AG04450 (cell line): ENCODE measurements at regions not wholly inside any gene's neighbourhood (a gene's known extent, or its start where the extent isn't known, plus 50 kb on each side); places are given as distances from the start of the nearest gene placed in this dataset.

ENCODE experiments used
- CTCF ChIA-PET: fragments of 300-600, 350-600 bp; formaldehyde crosslinking; extraction: SDS; loops from one replicate; lab custom pipeline; 2022; ENCODE audit warnings: antibody characterized with exemption, inconsistent platforms; lab: Charles Lee
- POLR2A ChIA-PET: fragments of 350-600 bp; formaldehyde crosslinking; extraction: SDS; loops from one replicate; lab custom pipeline; 2021; ENCODE audit warnings: antibody characterized with exemption, inconsistent platforms; lab: Yijun Ruan, JAX
- DNase-seq: peaks from one replicate; pipeline ENCODE4 v3.0.0-alpha.2; 2011; ENCODE audit warnings: low read depth, low spot score
- H3K27ac ChIP-seq: one replicate; pipeline ENCODE4 v1.5.1; 2012; ENCODE audit warnings: low read depth, low read length, control low read depth
- H3K27me3 ChIP-seq: one replicate; pipeline ENCODE4 v1.6.0; 2012; ENCODE audit warnings: low read length; ENCODE audit not compliant: control insufficient read depth, insufficient read depth
- H3K4me3 ChIP-seq: 2 replicates; pipeline ENCODE4 v1.5.1; 2011; ENCODE audit warnings: mild to moderate bottlenecking, low read depth, low read length, control low read depth
- H3K9me3 ChIP-seq: 2 replicates; pipeline ENCODE4 v1.5.1; 2012; ENCODE audit warnings: low read length; ENCODE audit not compliant: control insufficient read depth, insufficient read depth
- CTCF ChIP-seq: IDR thresholded peaks from 2 replicates; pipeline ENCODE4 v1.5.1; 2011; ENCODE audit warnings: low read depth, low read length, control low read depth, inconsistent platforms

DNA sequence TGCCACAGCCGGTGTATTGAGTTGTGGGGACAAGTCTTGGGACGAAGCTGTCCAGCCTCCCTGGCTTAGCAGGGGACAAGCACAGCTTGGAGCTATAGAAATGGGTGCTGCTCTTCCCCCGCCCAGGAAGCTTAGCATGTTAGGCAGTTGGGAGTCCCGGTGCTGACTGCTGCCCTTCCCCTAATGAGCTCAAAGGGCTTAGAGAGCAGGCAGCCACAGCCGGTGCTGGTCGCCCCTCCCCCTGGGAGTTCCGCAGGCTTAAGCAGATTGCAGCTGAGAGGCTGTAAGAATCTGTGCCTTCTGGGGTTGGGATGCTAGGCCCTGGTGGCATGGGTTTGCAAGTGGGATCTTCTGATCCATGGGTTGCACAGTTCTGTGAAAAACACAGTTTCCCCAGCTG, 237.3 kb downstream of the DCDC2C start:
- TF ChIP-seq CTCF = no peak
- DNase-seq = no peak
- Histone ChIP-seq H3K9me3 (peaks cover 24% of the 10 kb centered on the region), H3K27me3 (no peaks in the 10 kb centered on the region), H3K27ac (no peak overlapping the region), H3K4me3 (no peak overlapping the region)
- ChIA-PET CTCF (no interaction called here), POLR2A (no interaction called here)

GRCh38 chr2:3942841-3943240, 239.5 kb downstream of the DCDC2C start:
- Histone ChIP-seq H3K9me3 (peaks cover 29% of the 10 kb centered on the region), H3K4me3 (no peak overlapping the region), H3K27ac (no peak overlapping the region), H3K27me3 (no peaks in the 10 kb centered on the region)
- no peak for DNase-seq
- no peak for TF ChIP-seq CTCF
- CTCF ChIA-PET = no interaction called here
- POLR2A ChIA-PET = no interaction called here

DNA sequence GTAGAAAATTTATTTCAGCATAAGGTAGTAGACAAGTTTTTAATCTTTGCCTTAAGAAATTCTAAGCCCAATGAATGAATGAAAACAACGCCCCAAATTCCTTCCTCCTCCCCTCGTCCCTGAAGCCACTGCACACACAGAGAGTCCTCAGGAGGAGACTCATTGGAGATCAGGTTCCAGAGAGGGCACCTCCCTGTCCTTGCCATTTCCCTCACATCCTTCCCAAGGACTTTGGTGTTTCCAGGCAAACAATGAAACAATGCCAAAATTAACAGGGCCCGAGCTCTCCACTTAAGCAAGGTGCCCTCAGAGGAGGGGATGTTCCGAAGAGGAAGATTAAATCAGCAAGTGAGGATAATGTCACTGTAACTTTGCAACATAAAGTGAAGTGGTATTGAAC, 240.7 kb downstream of the DCDC2C start:
- Histone ChIP-seq H3K9me3 (peaks cover 29% of the 10 kb centered on the region), H3K4me3 (no peak overlapping the region), H3K27me3 (no peaks in the 10 kb centered on the region), H3K27ac (no peak overlapping the region)
- ChIA-PET POLR2A (no interaction called here), CTCF (no interaction called here)
- TF ChIP-seq CTCF = no peak
- no peak for DNase-seq

- ChIA-PET POLR2A (no interaction called here), CTCF (no interaction called here)
- Histone ChIP-seq H3K4me3 (no peak overlapping the region), H3K9me3 (peaks cover 29% of the 10 kb centered on the region), H3K27ac (no peak overlapping the region), H3K27me3 (no peaks in the 10 kb centered on the region)
- no peak for TF ChIP-seq CTCF
- no peak for DNase-seq
Observed at GRCh38 chr2:3944841-3945240, 241.5 kb downstream of the DCDC2C start.

DNA sequence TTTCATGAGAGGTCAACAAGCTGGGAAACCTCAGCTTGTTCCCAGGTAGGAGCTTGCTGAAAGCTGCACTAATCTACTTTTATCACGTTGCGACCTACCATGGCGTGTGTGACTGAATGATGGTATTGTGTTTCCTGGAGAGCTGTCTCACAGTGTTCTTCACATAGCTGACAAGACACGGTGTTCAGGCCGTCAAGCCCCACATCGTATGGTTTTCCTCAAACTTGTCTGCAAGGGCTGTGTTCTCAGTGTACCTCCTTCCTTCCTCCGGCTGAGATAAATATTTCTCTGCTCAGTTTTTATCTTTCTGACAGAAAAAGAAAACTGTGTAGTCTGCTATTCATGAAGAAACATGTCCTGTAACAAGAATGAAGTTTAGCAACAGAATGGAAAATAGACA, 244.8 kb downstream of the DCDC2C start:
- H3K27ac ChIP-seq = no peak overlapping the region
- POLR2A ChIA-PET = no interaction called here
- no peak for DNase-seq
- peaks cover 39% of the 10 kb centered on the region for H3K9me3 ChIP-seq
- CTCF ChIA-PET = no interaction called here
- H3K27me3 ChIP-seq = no peaks in the 10 kb centered on the region
- no peak overlapping the region for H3K4me3 ChIP-seq
- no peak for TF ChIP-seq CTCF
